SKM-1 (cell line): ENCODE measurements at regions not wholly inside any gene's neighbourhood (a gene's known extent, or its start where the extent isn't known, plus 50 kb on each side); places are given as distances from the start of the nearest gene placed in this dataset.

ENCODE experiments used
- DNase-seq: peaks from one replicate; lab custom pipeline; 2025; ENCODE audit not compliant: unreplicated experiment; lab: John Stamatoyannopoulos, UW

GRCh38 chr5:109476292-109476691 is 66.5 kb upstream of the PJA2 start:
- DNase-seq: no peak

- DNase-seq: no peak
Observed at GRCh38 chr5:109469896-109470662, 60.3 kb upstream of the PJA2 start.

GRCh38 chr5:109468737-109469420 is 59.1 kb upstream of the PJA2 start:
- DNase-seq: peak; percentile 79

DNA sequence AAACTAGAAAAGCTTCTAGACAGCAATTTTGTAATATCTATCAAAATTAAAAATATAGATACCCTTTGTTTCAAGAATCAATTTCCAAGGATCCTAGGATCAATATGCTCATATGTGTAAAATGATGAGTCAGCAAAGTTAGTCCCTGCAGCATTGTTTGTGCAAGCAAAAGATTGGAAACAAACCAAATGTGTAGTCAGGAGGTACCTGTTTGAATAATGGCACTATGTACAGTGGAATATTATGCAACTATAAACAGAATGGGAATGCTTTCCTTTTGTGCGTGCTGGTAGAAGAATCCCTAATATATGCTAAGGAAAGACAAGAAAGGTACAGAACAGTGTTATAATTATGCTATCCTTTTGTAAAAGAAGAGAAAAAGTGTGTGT is 58.5 kb upstream of the PJA2 start:
- no peak for DNase-seq

- DNase-seq: no peak
Observed at GRCh38 chr5:109467058-109467457, 57.3 kb upstream of the PJA2 start.
